CD14-positive monocyte (primary cell): ENCODE measurements at regions not wholly inside any gene's neighbourhood (a gene's known extent, or its start where the extent isn't known, plus 50 kb on each side); places are given as distances from the start of the nearest gene placed in this dataset.

Source experiments
- DNase-seq, 3 donors: peaks; one replicate each; pipeline ENCODE4 v3.0.0-alpha.2; 2011 to 2022
- H2AFZ ChIP-seq: 2 replicates; pipeline ENCODE4 v1.6.0; 2012; ENCODE audit warnings: mild to moderate bottlenecking, low read depth, low read length, inconsistent platforms; ENCODE audit not compliant: insufficient read depth, poor library complexity, severe bottlenecking
- H3K27ac ChIP-seq, 2 donors: 1 replicate in 1 of 2; 2 replicates in 1 of 2; pipeline ENCODE4 v1.5.1; 2012 to 2013; ENCODE audit warnings: low read length in 2 of 2, control low read depth in 1 of 2, inconsistent platforms in 1 of 2, low read depth in 1 of 2, mild to moderate bottlenecking in 1 of 2
- H3K27me3 ChIP-seq, 2 donors: one replicate each; pipeline versions ENCODE4 v1.6.0 to v1.6.1; 2011 to 2013; ENCODE audit warnings: low read length in 2 of 2; ENCODE audit not compliant: control insufficient read depth in 2 of 2, insufficient read depth in 2 of 2
- H3K36me3 ChIP-seq, 2 donors: replicated peaks in 1 of 2; 1 replicate in 1 of 2; 2 replicates in 1 of 2; pipeline versions ENCODE4 v1.5.1 to v1.6.1; 2012 to 2013; ENCODE audit warnings: low read length in 2 of 2, control low read depth in 1 of 2, inconsistent platforms in 1 of 2, mild to moderate bottlenecking in 1 of 2; ENCODE audit not compliant: insufficient read depth in 2 of 2, control insufficient read depth in 1 of 2
- H3K4me1 ChIP-seq, 2 donors: 1 replicate in 1 of 2; 2 replicates in 1 of 2; pipeline versions ENCODE4 v1.5.1 to v1.6.1; 2012 to 2013; ENCODE audit warnings: low read length in 2 of 2, control low read depth in 1 of 2, inconsistent platforms in 1 of 2, mild to moderate bottlenecking in 1 of 2, moderate library complexity in 1 of 2; ENCODE audit not compliant: insufficient read depth in 2 of 2, control insufficient read depth in 1 of 2
- H3K4me2 ChIP-seq: replicated peaks from 2 replicates; pipeline ENCODE3; 2012; ENCODE audit warnings: low read length, moderate library complexity, mild to moderate bottlenecking; ENCODE audit not compliant: poor library complexity, severe bottlenecking; ENCODE audit errors: extremely low read depth
- H3K4me3 ChIP-seq, 3 experiments: fragments of 200-600 bp in 1 of 3; sonication (generic) in 1 of 3; replicated peaks in 1 of 3; 1 replicate in 2 of 3; 2 replicates in 1 of 3; pipeline ENCODE4 v1.5.1; 2011 to 2013; ENCODE audit warnings: low read length in 3 of 3, mild to moderate bottlenecking in 3 of 3, control low read depth in 2 of 3, low read depth in 2 of 3, inconsistent platforms in 1 of 3, moderate library complexity in 1 of 3
- H3K79me2 ChIP-seq: 2 replicates; pipeline ENCODE4 v1.6.0; 2012; ENCODE audit warnings: mild to moderate bottlenecking, control low read depth, inconsistent platforms, low read length, moderate library complexity; ENCODE audit not compliant: insufficient read depth
- H3K9ac ChIP-seq: 2 replicates; pipeline ENCODE4 v1.6.0; 2017; ENCODE audit warnings: low read length, mild to moderate bottlenecking; ENCODE audit not compliant: insufficient read depth, poor library complexity, severe bottlenecking
- H3K9me3 ChIP-seq, 2 donors: replicated peaks in 1 of 2; 1 replicate in 1 of 2; 2 replicates in 1 of 2; pipeline versions ENCODE4 v1.5.1 to v1.6.1; 2012 to 2013; ENCODE audit warnings: low read length in 2 of 2, control low read depth in 1 of 2; ENCODE audit not compliant: control insufficient read depth in 1 of 2, insufficient read depth in 1 of 2
- H4K20me1 ChIP-seq: 2 replicates; pipeline ENCODE4 v1.6.0; 2012; ENCODE audit warnings: mild to moderate bottlenecking, low read length, control low read depth, moderate library complexity; ENCODE audit not compliant: insufficient read depth
- H3K27ac Mint-ChIP-seq, 7 donors: one replicate each; pipeline ENCODE4 v1.8.0; 2020; ENCODE audit warnings: mild to moderate bottlenecking in 7 of 7, mixed read lengths in 7 of 7, moderate library complexity in 6 of 7, inconsistent platforms in 2 of 7
- H3K27me3 Mint-ChIP-seq, 3 donors: one replicate each; pipeline ENCODE4 v1.8.0; 2021 to 2022; ENCODE audit warnings: low read depth in 3 of 3, mild to moderate bottlenecking in 3 of 3, mixed read lengths in 3 of 3, moderate library complexity in 3 of 3, inconsistent platforms in 1 of 3
- H3K36me3 Mint-ChIP-seq, 2 donors: one replicate each; pipeline ENCODE4 v1.8.0; 2020; ENCODE audit warnings: mixed read lengths in 2 of 2, inconsistent platforms in 1 of 2, mild to moderate bottlenecking in 1 of 2
- H3K4me1 Mint-ChIP-seq: one replicate; pipeline ENCODE4 v1.8.0; 2020; ENCODE audit warnings: mild to moderate bottlenecking, mixed read lengths
- H3K4me3 Mint-ChIP-seq, 2 donors: one replicate each; pipeline ENCODE4 v1.8.0; 2020; ENCODE audit warnings: mild to moderate bottlenecking in 2 of 2, mixed read lengths in 2 of 2, moderate library complexity in 1 of 2
- H3K9me3 Mint-ChIP-seq, 7 donors: one replicate each; pipeline ENCODE4 v1.8.0; 2020 to 2022; ENCODE audit warnings: mixed read lengths in 7 of 7, mild to moderate bottlenecking in 6 of 7, moderate library complexity in 6 of 7, inconsistent platforms in 2 of 7
- CTCF ChIP-seq: fragments of 200-600 bp; IDR thresholded peaks from one replicate; pipeline ENCODE4 v1.8.0; 2022; ENCODE audit warnings: antibody characterized with exemption, mild to moderate bottlenecking
- WGBS: methylation state at CpG from one replicate; pipeline ENCODE4 v1.1.5; 2013; ENCODE audit warnings: missing lambda C conversion rate; ENCODE audit not compliant: insufficient coverage; 5-methylcytosine and 5-hydroxymethylcytosine counted together
- intact Hi-C, 2 donors: fragments of 100-400 bp; cut with micrococcal nuclease; formaldehyde crosslinking; loops; one replicate each; pipeline versions ENCODE4 v1.15.0 to v1.15.1; 2023

- Histone ChIP-seq H3K4me1 (no peaks in the 10 kb centered on the region), H2AFZ (no peak overlapping the region), H3K9ac (no peak overlapping the region), H4K20me1 (no peaks in the 10 kb centered on the region), H3K27me3 (no peaks in the 10 kb centered on the region), H3K36me3 (no peaks in the 10 kb centered on the region), H3K9me3 (no peaks in the 10 kb centered on the region), H3K4me2 (no peak overlapping the region), H3K79me2 (no peaks in the 10 kb centered on the region), H3K4me3 (no peak overlapping the region), H3K27ac (no peak overlapping the region)
- TF ChIP-seq CTCF = no peak
- DNase-seq = no peak
- Mint-ChIP-seq H3K36me3 (no peaks in the 10 kb centered on the region), H3K27me3 (no peaks in the 10 kb centered on the region), H3K9me3 (peaks cover 0 to 8% (median 2%) of the 10 kb centered on the region in 7 donors), H3K27ac (no peak overlapping the region), H3K4me1 (peaks cover 7% of the 10 kb centered on the region), H3K4me3 (no peak overlapping the region)
- intact Hi-C loops = no loop called here
- WGBS = 55% methylated on average over 3 of the region's 6 CpGs
Observed at GRCh38 chr6:22956029-22956681, 386.8 kb downstream of the HDGFL1 start.

GRCh38 chr6:22958677-22959076 lies 389.3 kb downstream of the HDGFL1 start:
- H4K20me1 ChIP-seq = no peaks in the 10 kb centered on the region
- WGBS = no CpG with 5 or more reads among the region's 1 CpG
- Mint-ChIP-seq H3K27ac (no peak overlapping the region), H3K4me1 (peaks cover 7% of the 10 kb centered on the region), H3K27me3 (no peaks in the 10 kb centered on the region), H3K36me3 (no peaks in the 10 kb centered on the region), H3K4me3 (no peak overlapping the region), H3K9me3 (peaks cover 0 to 8% (median 2%) of the 10 kb centered on the region in 7 donors)
- H3K4me3 ChIP-seq = no peak overlapping the region
- H3K27ac ChIP-seq = no peak overlapping the region
- H3K4me1 ChIP-seq = no peaks in the 10 kb centered on the region
- no peak overlapping the region for H3K4me2 ChIP-seq
- no peak overlapping the region for H3K9ac ChIP-seq
- no peaks in the 10 kb centered on the region for H3K27me3 ChIP-seq
- intact Hi-C loops = no loop called here
- TF ChIP-seq CTCF = no peak
- H3K79me2 ChIP-seq = no peaks in the 10 kb centered on the region
- DNase-seq = no peak
- no peak overlapping the region for H2AFZ ChIP-seq
- no peaks in the 10 kb centered on the region for H3K9me3 ChIP-seq
- no peaks in the 10 kb centered on the region for H3K36me3 ChIP-seq
